SK-N-SH (cell line): ENCODE measurements at regions not wholly inside any gene's neighbourhood (a gene's known extent, or its start where the extent isn't known, plus 50 kb on each side); places are given as distances from the start of the nearest gene placed in this dataset.

Source experiments
- CTCF ChIA-PET: fragments of 300-600, 350-600 bp; formaldehyde crosslinking; extraction: SDS; loops from one replicate; lab custom pipeline; 2021; lab: Yijun Ruan, JAX
- POLR2A ChIA-PET: fragments of 350-600 bp; sonication (Branson Sonifier 250); formaldehyde crosslinking; extraction: SDS; loops from one replicate; lab custom pipeline; 2020; ENCODE audit warnings: antibody characterized with exemption, inconsistent platforms; lab: Yijun Ruan, JAX
- DNase-seq: peaks from one replicate; pipeline ENCODE4 v3.0.0; 2012
- H2AFZ ChIP-seq: fragments of 200-600 bp; sonication (generic); 2 replicates; pipeline ENCODE4 v1.8.1; 2016; ENCODE audit warnings: antibody characterized with exemption, mild to moderate bottlenecking, low read depth
- H3F3A ChIP-seq: fragments of 200-600 bp; sonication (generic); replicated peaks from 2 replicates; pipeline ENCODE3; 2016; ENCODE audit warnings: antibody characterized with exemption, mild to moderate bottlenecking; ENCODE audit not compliant: insufficient read depth
- H3K27ac ChIP-seq, 2 experiments: fragments of 200-500 bp in 1 of 2; fragments of 200-600 bp in 1 of 2; sonication (Bioruptor generic) in 1 of 2; sonication (generic), shearing (Covaris generic) in 1 of 2; 2 replicates each; pipeline versions ENCODE4 v1.5.1 to v1.6.1; 2014 to 2016; ENCODE audit warnings: low read depth in 2 of 2, inconsistent platforms in 1 of 2, low read length in 1 of 2, mild to moderate bottlenecking in 1 of 2, mixed read lengths in 1 of 2
- H3K27me3 ChIP-seq: fragments of 200-600 bp; sonication (generic), shearing (Covaris generic); 2 replicates; pipeline ENCODE4 v1.6.1; 2016; ENCODE audit warnings: mixed run types; ENCODE audit not compliant: insufficient read depth
- H3K36me3 ChIP-seq, 2 experiments: fragments of 200-500 bp in 1 of 2; fragments of 200-600 bp in 1 of 2; sonication (Bioruptor generic) in 1 of 2; sonication (generic) in 1 of 2; replicated peaks in 1 of 2; 2 replicates each; pipeline versions ENCODE3 to v1.5.1; 2014 to 2016; ENCODE audit warnings: low read length in 1 of 2, mild to moderate bottlenecking in 1 of 2; ENCODE audit not compliant: insufficient read depth in 2 of 2, control insufficient read depth in 1 of 2
- H3K4me1 ChIP-seq, 2 experiments: fragments of 200-500 bp in 1 of 2; fragments of 200-600 bp in 1 of 2; sonication (Bioruptor generic) in 1 of 2; sonication (generic), shearing (Covaris generic) in 1 of 2; 2 replicates each; pipeline versions ENCODE4 v1.5.1 to v1.6.1; 2014 to 2016; ENCODE audit warnings: low read depth in 1 of 2, low read length in 1 of 2, mixed run types in 1 of 2; ENCODE audit not compliant: insufficient read depth in 2 of 2, control insufficient read depth in 1 of 2
- H3K4me2 ChIP-seq: fragments of 200-600 bp; sonication (generic), shearing (Covaris generic); 2 replicates; pipeline ENCODE4 v1.6.1; 2017; ENCODE audit warnings: mixed run types
- H3K4me3 ChIP-seq, 2 experiments: fragments of 200-500 bp in 1 of 2; fragments of 200-600 bp in 1 of 2; sonication (Bioruptor generic) in 1 of 2; sonication (generic), shearing (Covaris generic) in 1 of 2; 2 replicates each; pipeline versions ENCODE4 v1.5.1 to v1.8.1; 2014 to 2016; ENCODE audit warnings: low read depth in 2 of 2, inconsistent platforms in 1 of 2, low read length in 1 of 2, mild to moderate bottlenecking in 1 of 2, mixed read lengths in 1 of 2, moderate library complexity in 1 of 2
- H3K79me2 ChIP-seq: fragments of 200-600 bp; sonication (generic); 2 replicates; pipeline ENCODE4 v1.8.1; 2017; ENCODE audit warnings: mild to moderate bottlenecking; ENCODE audit not compliant: insufficient read depth
- H3K9ac ChIP-seq: fragments of 200-600 bp; sonication (generic); 2 replicates; pipeline ENCODE4 v1.6.1; 2017; ENCODE audit warnings: mixed run types
- H3K9me2 ChIP-seq: fragments of 200-600 bp; sonication (generic); 2 replicates; pipeline ENCODE4 v1.6.1; 2017; ENCODE audit warnings: mixed run types
- H3K9me3 ChIP-seq: fragments of 200-600 bp; sonication (generic); 2 replicates; pipeline ENCODE4 v1.6.1; 2017; ENCODE audit warnings: mixed run types, mild to moderate bottlenecking, moderate library complexity
- H4K20me1 ChIP-seq: fragments of 200-600 bp; sonication (generic); 2 replicates; pipeline ENCODE4 v1.6.1; 2017; ENCODE audit warnings: mild to moderate bottlenecking, mixed run types; ENCODE audit not compliant: insufficient read depth
- ELF1 ChIP-seq: IDR thresholded peaks from 2 replicates; pipeline ENCODE4 v1.4.0; 2012
- FOXJ3 ChIP-seq: sonication (generic); formaldehyde crosslinking; IDR thresholded peaks from 2 replicates; pipeline ENCODE4 v1.5.1; 2020; ENCODE audit warnings: mild to moderate bottlenecking, missing genetic modification reagents
- GABPA ChIP-seq: IDR thresholded peaks from 2 replicates; pipeline ENCODE4 v1.4.0; 2012; ENCODE audit warnings: low read depth, mild to moderate bottlenecking
- GATA2 ChIP-seq: sonication (generic); formaldehyde crosslinking; IDR thresholded peaks from 2 replicates; pipeline ENCODE4 v1.5.0; 2020; ENCODE audit warnings: mild to moderate bottlenecking, missing genetic modification reagents
- JUND ChIP-seq: IDR thresholded peaks from 2 replicates; pipeline ENCODE4 v1.4.0; 2012
- NRF1 ChIP-seq: IDR thresholded peaks from 2 replicates; pipeline ENCODE4 v1.6.1; 2012; ENCODE audit warnings: low read depth, mild to moderate bottlenecking, low read length
- POLR2AphosphoS5 ChIP-seq: IDR thresholded peaks from 2 replicates; pipeline ENCODE4 v1.6.1; 2012; ENCODE audit warnings: low read depth, low read length
- RCOR1 ChIP-seq: fragments of 150-350 bp; IDR thresholded peaks from 2 replicates; pipeline ENCODE4 v1.6.1; 2017; ENCODE audit warnings: antibody characterized with exemption, low read length
- RXRA ChIP-seq: IDR thresholded peaks from 2 replicates; pipeline ENCODE4 v1.4.0; 2012; ENCODE audit warnings: low read depth, mild to moderate bottlenecking, borderline replicate concordance
- TCF12 ChIP-seq: IDR thresholded peaks from 2 replicates; pipeline ENCODE4 v1.4.0; 2012
- YY1 ChIP-seq: IDR thresholded peaks from 2 replicates; pipeline ENCODE4 v1.4.0; 2012; ENCODE audit warnings: low read depth, mild to moderate bottlenecking
- WGBS: methylation state at CpG from one replicate; pipeline ENCODE4 v1.1.6; 2017; ENCODE audit warnings: low lambda C conversion rate; 5-methylcytosine and 5-hydroxymethylcytosine counted together
- TF ChIP-seq, protein P1 (sequence below): fragments of 150-350 bp; IDR thresholded peaks from 2 replicates; pipeline ENCODE4 v1.6.1; 2016; ENCODE audit warnings: mild to moderate bottlenecking, low read depth, low read length
- TF ChIP-seq, protein P2 (sequence below): IDR thresholded peaks from 2 replicates; pipeline ENCODE4 v1.4.0; 2012; ENCODE audit warnings: low read depth, borderline replicate concordance
- TF ChIP-seq, protein P3 (sequence below): IDR thresholded peaks from 2 replicates; pipeline ENCODE4 v1.4.0; 2012; ENCODE audit warnings: low read depth, borderline replicate concordance
- TF ChIP-seq, protein P4 (sequence below): IDR thresholded peaks from 2 replicates; pipeline ENCODE4 v1.4.0; 2012; ENCODE audit warnings: low read depth

DNA sequence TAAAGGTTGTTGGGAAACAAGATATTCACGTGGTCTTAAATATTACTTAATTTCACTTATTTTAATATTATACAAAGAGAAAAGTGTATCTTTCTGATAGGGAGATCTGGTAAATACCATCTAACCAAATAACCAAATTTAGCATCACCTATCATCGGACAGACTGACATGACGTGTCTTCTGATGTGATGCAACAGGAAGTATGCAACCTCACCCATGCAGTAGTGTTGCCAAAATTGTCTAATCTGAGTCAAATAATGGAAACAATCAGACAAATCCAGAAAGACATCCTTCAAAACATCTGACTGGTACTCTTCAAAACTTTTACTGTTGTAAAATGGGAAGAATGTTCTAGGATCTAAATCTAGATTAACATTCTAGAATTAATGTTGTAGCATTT, 148.0 kb downstream of the FGF1 start:
- no peak for TF ChIP-seq GABPA
- TF ChIP-seq YY1 = no peak
- TF ChIP-seq JUND = no peak
- no peak for TF ChIP-seq TCF12
- TF ChIP-seq FOXJ3 (CRISPR knock-in tag) = no peak
- TF ChIP-seq NRF1 = no peak
- no peak for TF ChIP-seq ELF1
- no peak for TF ChIP-seq RXRA
- TF ChIP-seq, protein P1, sequence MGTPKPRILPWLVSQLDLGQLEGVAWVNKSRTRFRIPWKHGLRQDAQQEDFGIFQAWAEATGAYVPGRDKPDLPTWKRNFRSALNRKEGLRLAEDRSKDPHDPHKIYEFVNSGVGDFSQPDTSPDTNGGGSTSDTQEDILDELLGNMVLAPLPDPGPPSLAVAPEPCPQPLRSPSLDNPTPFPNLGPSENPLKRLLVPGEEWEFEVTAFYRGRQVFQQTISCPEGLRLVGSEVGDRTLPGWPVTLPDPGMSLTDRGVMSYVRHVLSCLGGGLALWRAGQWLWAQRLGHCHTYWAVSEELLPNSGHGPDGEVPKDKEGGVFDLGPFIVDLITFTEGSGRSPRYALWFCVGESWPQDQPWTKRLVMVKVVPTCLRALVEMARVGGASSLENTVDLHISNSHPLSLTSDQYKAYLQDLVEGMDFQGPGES = no peak
- no peak for TF ChIP-seq GATA2
- Histone ChIP-seq H2AFZ (no peak overlapping the region), H3K27me3 (no peaks in the 10 kb centered on the region), H3K4me3 (no peak overlapping the region), H3K9ac (no peak overlapping the region), H3K9me3 (0 out of 2 replicates have a peak, but pooled peaks cover 9% of the 10 kb centered on the region), H3K27ac (no peak overlapping the region), H3K9me2 (no peaks in the 10 kb centered on the region), H3K4me2 (no peak overlapping the region), H4K20me1 (no peaks in the 10 kb centered on the region), H3K36me3 (peaks cover 0 to 6% of the 10 kb centered on the region in 2 experiments), H3K4me1 (peaks cover 10 to 12% of the 10 kb centered on the region in 2 experiments; a peak in 2 of 4 replicates), H3K79me2 (no peaks in the 10 kb centered on the region), H3F3A (peaks cover 3% of the 10 kb centered on the region)
- WGBS = 86% methylated on average over 3 of the region's 3 CpGs
- ChIA-PET CTCF (no interaction called here), POLR2A (no interaction called here)
- no peak for DNase-seq

DNA sequence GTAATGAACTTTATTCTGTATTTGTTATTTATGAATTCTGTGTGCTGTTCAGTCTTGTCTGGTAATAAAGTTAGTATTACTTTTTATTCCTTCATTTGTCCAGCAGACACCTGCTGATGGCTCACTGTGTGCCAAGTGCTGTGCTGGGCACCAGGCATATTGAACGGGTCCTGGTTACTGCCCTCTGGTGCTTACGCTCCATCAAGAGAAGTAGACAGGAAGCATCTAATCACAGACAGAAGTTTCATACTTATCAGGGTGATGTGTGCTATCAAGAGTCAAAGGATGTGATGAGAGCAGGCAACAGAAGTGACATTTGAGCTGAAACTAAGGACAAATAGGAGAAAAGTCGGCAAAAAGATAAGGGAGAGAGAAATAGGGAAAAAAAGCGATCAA, 153.1 kb downstream of the FGF1 start:
- peaks cover 2 to 10% of the 10 kb centered on the region in 2 experiments; a peak in 2 of 4 replicates for H3K4me1 ChIP-seq
- no peaks in the 10 kb centered on the region for H4K20me1 ChIP-seq
- no peaks in the 10 kb centered on the region for H3K79me2 ChIP-seq
- POLR2A ChIA-PET = no interaction called here
- 0 out of 2 replicates have a peak, but pooled peaks cover 9% of the 10 kb centered on the region for H3K9me3 ChIP-seq
- H3K4me3 ChIP-seq = no peak overlapping the region
- H3K27me3 ChIP-seq = no peaks in the 10 kb centered on the region
- WGBS = 89% methylated on average over 4 of the region's 4 CpGs
- no peak for TF ChIP-seq RCOR1
- TF ChIP-seq, protein P2, sequence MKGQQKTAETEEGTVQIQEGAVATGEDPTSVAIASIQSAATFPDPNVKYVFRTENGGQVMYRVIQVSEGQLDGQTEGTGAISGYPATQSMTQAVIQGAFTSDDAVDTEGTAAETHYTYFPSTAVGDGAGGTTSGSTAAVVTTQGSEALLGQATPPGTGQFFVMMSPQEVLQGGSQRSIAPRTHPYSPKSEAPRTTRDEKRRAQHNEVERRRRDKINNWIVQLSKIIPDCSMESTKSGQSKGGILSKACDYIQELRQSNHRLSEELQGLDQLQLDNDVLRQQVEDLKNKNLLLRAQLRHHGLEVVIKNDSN = no peak
- TF ChIP-seq, protein P3, sequence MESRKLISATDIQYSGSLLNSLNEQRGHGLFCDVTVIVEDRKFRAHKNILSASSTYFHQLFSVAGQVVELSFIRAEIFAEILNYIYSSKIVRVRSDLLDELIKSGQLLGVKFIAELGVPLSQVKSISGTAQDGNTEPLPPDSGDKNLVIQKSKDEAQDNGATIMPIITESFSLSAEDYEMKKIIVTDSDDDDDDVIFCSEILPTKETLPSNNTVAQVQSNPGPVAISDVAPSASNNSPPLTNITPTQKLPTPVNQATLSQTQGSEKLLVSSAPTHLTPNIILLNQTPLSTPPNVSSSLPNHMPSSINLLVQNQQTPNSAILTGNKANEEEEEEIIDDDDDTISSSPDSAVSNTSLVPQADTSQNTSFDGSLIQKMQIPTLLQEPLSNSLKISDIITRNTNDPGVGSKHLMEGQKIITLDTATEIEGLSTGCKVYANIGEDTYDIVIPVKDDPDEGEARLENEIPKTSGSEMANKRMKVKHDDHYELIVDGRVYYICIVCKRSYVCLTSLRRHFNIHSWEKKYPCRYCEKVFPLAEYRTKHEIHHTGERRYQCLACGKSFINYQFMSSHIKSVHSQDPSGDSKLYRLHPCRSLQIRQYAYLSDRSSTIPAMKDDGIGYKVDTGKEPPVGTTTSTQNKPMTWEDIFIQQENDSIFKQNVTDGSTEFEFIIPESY = no peak
- no peak for TF ChIP-seq POLR2AphosphoS5
- TF ChIP-seq, protein P4, sequence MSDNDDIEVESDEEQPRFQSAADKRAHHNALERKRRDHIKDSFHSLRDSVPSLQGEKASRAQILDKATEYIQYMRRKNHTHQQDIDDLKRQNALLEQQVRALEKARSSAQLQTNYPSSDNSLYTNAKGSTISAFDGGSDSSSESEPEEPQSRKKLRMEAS = no peak
- no peak overlapping the region for H3K27ac ChIP-seq
- no peak overlapping the region for H2AFZ ChIP-seq
- no peak for DNase-seq
- peaks cover 10% of the 10 kb centered on the region for H3F3A ChIP-seq
- peaks cover 0 to 6% of the 10 kb centered on the region in 2 experiments for H3K36me3 ChIP-seq
- no peaks in the 10 kb centered on the region for H3K9me2 ChIP-seq
- H3K9ac ChIP-seq = no peak overlapping the region
- CTCF ChIA-PET = no interaction called here
- H3K4me2 ChIP-seq = no peak overlapping the region
